ENCODE measurements at regions not wholly inside any gene's neighbourhood (a gene's known extent, or its start where the extent isn't known, plus 50 kb on each side); places are given as distances from the start of the nearest gene placed in this dataset.
"Not testable (repeated sequence)": the region's sequence is repeated elsewhere in the genome, so short reads cannot be mapped to it uniquely, and the experiment has no call there.

- no peak overlapping the region for H3K4me3 ChIP-seq
- no peaks in the 10 kb centered on the region for H3K4me1 ChIP-seq
- no peaks in the 10 kb centered on the region for H3K9me3 ChIP-seq (replicated peaks)
- DNase-seq = no peak
- H3K27me3 ChIP-seq (ENCODE audit: low read depth) = no peaks in the 10 kb centered on the region
- intact Hi-C loops (cut with micrococcal nuclease) = no loop called here
- no peak for TF ChIP-seq CTCF (IDR thresholded peaks at IDR 0.05; ENCODE audit: borderline replicate concordance)
- no peaks in the 10 kb centered on the region for H3K36me3 ChIP-seq
- no peak overlapping the region for H3K27ac ChIP-seq (replicated peaks)
These were observed 271.6 kb upstream of the ARSJ start for GRCh38 chr4:114251020-114251419.

- Histone ChIP-seq H3K27me3 (ENCODE audit: low read depth) (no peaks in the 10 kb centered on the region), H3K27ac (replicated peaks) (no peak overlapping the region)
- no peak for DNase-seq
These were observed 273.1 kb upstream of the ARSJ start for GRCh38 chr4:114252499-114252898.

GRCh38 chr4:114257501-114257900 is 278.1 kb upstream of the ARSJ start:
- intact Hi-C loops (cut with micrococcal nuclease) = no loop called here
- DNase-seq = no peak
- no peaks in the 10 kb centered on the region for H3K36me3 ChIP-seq
- no peaks in the 10 kb centered on the region for H3K9me3 ChIP-seq (replicated peaks)
- no peak overlapping the region for H3K27ac ChIP-seq (replicated peaks)
- no peak for TF ChIP-seq CTCF (IDR thresholded peaks at IDR 0.05; ENCODE audit: borderline replicate concordance)
- no peak overlapping the region for H3K4me3 ChIP-seq
- no peaks in the 10 kb centered on the region for H3K27me3 ChIP-seq (ENCODE audit: low read depth)
- H3K4me1 ChIP-seq = no peaks in the 10 kb centered on the region

More at GRCh38 chr4:114252499-114252898, 273.1 kb upstream of the ARSJ start:
- intact Hi-C loops (cut with micrococcal nuclease) = no loop called here
- TF ChIP-seq CTCF (IDR thresholded peaks at IDR 0.05; ENCODE audit: borderline replicate concordance) = no peak
- no peak overlapping the region for H3K4me3 ChIP-seq
- no peaks in the 10 kb centered on the region for H3K9me3 ChIP-seq (replicated peaks)
- no peaks in the 10 kb centered on the region for H3K4me1 ChIP-seq
- no peaks in the 10 kb centered on the region for H3K36me3 ChIP-seq

GRCh38 chr4:114262421-114262820 is 283.0 kb upstream of the ARSJ start:
- H3K36me3 ChIP-seq; H3K4me1 ChIP-seq; H3K27me3 ChIP-seq (ENCODE audit: low read depth); H3K4me3 ChIP-seq; DNase-seq; H3K9me3 ChIP-seq (replicated peaks); H3K27ac ChIP-seq (replicated peaks); intact Hi-C loops (cut with micrococcal nuclease): not testable (repeated sequence)

GRCh38 chr4:114263233-114263632 is 283.8 kb upstream of the ARSJ start:
- H3K36me3 ChIP-seq = no peaks in the 10 kb centered on the region
- no peaks in the 10 kb centered on the region for H3K4me1 ChIP-seq
- H3K9me3 ChIP-seq (replicated peaks) = no peaks in the 10 kb centered on the region
- intact Hi-C loops (cut with micrococcal nuclease) = no loop called here
- no peaks in the 10 kb centered on the region for H3K27me3 ChIP-seq (ENCODE audit: low read depth)
- H3K27ac ChIP-seq (replicated peaks) = no peak overlapping the region
- no peak for DNase-seq
- no peak overlapping the region for H3K4me3 ChIP-seq
- TF ChIP-seq CTCF (IDR thresholded peaks at IDR 0.05; ENCODE audit: borderline replicate concordance) = no peak

GRCh38 chr4:114264452-114264851 is 285.0 kb upstream of the ARSJ start:
- intact Hi-C loops (cut with micrococcal nuclease) = no loop called here
- TF ChIP-seq CTCF (IDR thresholded peaks at IDR 0.05; ENCODE audit: borderline replicate concordance) = no peak
- DNase-seq = no peak
- H3K36me3 ChIP-seq = no peaks in the 10 kb centered on the region
- no peaks in the 10 kb centered on the region for H3K27me3 ChIP-seq (ENCODE audit: low read depth)
- no peak overlapping the region for H3K4me3 ChIP-seq
- no peaks in the 10 kb centered on the region for H3K4me1 ChIP-seq
- no peaks in the 10 kb centered on the region for H3K9me3 ChIP-seq (replicated peaks)
- H3K27ac ChIP-seq (replicated peaks) = no peak overlapping the region
